SK-MEL-5 (cell line): ENCODE measurements at regions not wholly inside any gene's neighbourhood (a gene's known extent, or its start where the extent isn't known, plus 50 kb on each side); places are given as distances from the start of the nearest gene placed in this dataset.

ENCODE experiments used
- DNase-seq: peaks from one replicate; pipeline ENCODE4 v3.0.0-alpha.2; 2016; ENCODE audit warnings: low read depth, low spot score
- in situ Hi-C: cut with HindIII; loops from 2 replicates; pipeline ENCODE4 v1.10.0; 2016; ENCODE audit warnings: low sequenced_read_pairs, high pct_unique_total_duplicates, low pct_unique_long_range_greater_than_20kb

GRCh38 chr6:7468382-7469081, 72.9 kb upstream of the DSP start:
- peak; percentile 68 for DNase-seq
- in situ Hi-C loops = loop anchor here (25.0 kb wide), 1 partner anchor 94 kb away; no protein-coding TSS in a partner anchor

DNA sequence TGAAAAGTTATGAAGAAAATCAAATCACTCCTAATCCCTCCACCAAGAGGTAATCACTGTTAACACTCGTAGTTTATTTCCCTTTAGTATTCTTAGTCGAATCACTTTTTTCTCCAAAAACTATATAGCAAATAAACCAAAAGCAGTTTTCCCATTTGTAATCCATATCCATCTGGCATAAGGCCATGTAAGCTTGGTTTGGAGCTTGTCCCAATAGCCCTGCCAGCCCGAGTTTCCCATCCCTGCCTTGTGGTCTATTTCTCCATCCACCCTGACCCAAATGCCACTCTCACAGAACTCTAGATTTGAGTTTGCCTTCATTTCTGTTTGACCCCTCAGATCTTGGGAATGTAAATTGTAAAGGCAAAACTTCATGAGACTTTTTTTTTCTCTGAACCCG, 71.8 kb upstream of the DSP start:
- no peak for DNase-seq
- in situ Hi-C loops = loop anchor here (25.0 kb wide), 1 partner anchor 93 kb away; no protein-coding TSS in a partner anchor

GRCh38 chr6:7471171-7471570, 70.3 kb upstream of the DSP start:
- DNase-seq = no peak
- in situ Hi-C loops = loop anchor here (25.0 kb wide), 1 partner anchor 91 kb away; no protein-coding TSS in a partner anchor

- in situ Hi-C loops = loop anchor here (25.0 kb wide), 1 partner anchor 88 kb away; no protein-coding TSS in a partner anchor
- DNase-seq = peak; percentile 59
These were observed 67.4 kb upstream of the DSP start for GRCh38 chr6:7473805-7474719.

GRCh38 chr6:7475081-7475480, 66.4 kb upstream of the DSP start:
- in situ Hi-C loops = no loop called here
- no peak for DNase-seq

GRCh38 chr6:7479801-7480266, 61.6 kb upstream of the DSP start:
- DNase-seq = peak; percentile 26
- in situ Hi-C loops = no loop called here

GRCh38 chr6:7484666-7485065, 56.8 kb upstream of the DSP start:
- no peak for DNase-seq
- in situ Hi-C loops = no loop called here

- in situ Hi-C loops = no loop called here
- DNase-seq = no peak
These were observed 54.5 kb upstream of the DSP start for GRCh38 chr6:7486951-7487350.

DNA sequence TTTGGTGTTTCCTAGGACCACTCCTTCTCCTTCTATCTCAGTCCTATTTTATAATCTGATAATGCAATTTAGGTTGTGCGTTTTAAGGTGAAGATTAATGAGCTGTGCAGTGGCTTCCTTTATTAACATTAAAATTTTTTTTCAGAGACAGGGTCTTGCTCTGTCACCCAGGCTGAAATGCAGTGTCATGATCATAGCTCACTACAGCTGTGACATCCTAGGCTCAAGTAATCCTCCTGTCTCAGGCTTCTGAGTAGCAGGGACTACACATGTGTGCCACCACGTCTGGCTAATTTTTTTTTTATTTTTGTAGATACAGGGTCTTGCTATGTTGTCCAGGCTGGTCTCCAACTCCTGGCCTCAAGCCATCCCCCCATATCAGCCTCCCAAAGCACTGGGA, 53.0 kb upstream of the DSP start:
- DNase-seq = no peak
- in situ Hi-C loops = no loop called here

DNA sequence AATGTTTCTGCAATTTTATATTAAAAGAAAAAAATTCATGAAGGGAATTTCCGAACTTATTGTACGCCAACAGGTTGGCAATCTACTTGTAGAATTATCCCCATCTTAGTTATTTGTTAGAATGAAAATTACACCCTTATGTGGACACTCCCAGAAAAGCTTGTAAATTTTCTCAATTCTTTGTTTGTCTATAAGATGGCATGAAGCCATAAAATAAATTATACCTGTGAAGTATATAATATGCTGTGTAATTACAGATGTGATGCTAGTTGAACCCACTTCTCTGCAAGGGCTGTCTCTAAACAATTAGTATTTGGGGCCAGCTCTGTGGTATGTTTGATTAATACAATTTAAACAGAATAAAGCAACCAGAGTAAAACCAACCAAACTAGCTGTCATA, 52.1 kb upstream of the DSP start:
- in situ Hi-C loops = no loop called here
- no peak for DNase-seq
